ENCODE measurements at regions not wholly inside any gene's neighbourhood (a gene's known extent, or its start where the extent isn't known, plus 50 kb on each side); places are given as distances from the start of the nearest gene placed in this dataset.

DNA sequence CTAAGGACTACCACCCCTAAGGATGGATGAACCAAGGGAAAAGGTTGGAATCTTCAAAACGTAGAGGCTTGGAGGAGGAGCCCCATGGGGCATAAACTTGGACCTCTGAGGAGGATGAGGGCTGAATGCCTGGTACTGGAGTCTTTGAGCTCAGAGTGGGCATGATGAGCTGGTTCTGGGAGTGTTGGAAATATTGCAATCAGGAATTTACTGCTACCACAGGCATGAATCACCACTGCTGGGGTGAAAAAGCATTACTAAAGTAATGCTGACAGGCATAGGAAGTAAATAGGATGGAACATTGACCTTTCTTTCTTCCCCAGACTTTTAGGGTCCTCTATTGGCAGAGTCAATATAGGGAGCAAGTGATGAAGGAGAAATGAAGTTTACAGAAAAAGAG is 105.8 kb upstream of the RPS6KA3 start:
- no peaks in the 10 kb centered on the region for H3K9me3 ChIP-seq (ENCODE audit: control insufficient read depth in 2 of 3, low read length in 3 of 3)
- H3K4me3 ChIP-seq (ENCODE audit: low read length) = no peak overlapping the region
- Mint-ChIP-seq H3K4me1 (peaks cover 5 to 23% (median 12%) of the 10 kb centered on the region in 7 donors), H3K27me3 (peaks cover 0 to 2% (median 0%) of the 10 kb centered on the region in 5 donors), H3K36me3 (no peaks in the 10 kb centered on the region), H3K9me3 (no peaks in the 10 kb centered on the region), H3K4me3 (no peak overlapping the region), H3K27ac (no peak overlapping the region)
- ATAC-seq (no peak), DNase-seq (no peak)
- intact Hi-C loops (cut with micrococcal nuclease) = no loop called here
- H3K27me3 ChIP-seq (ENCODE audit: control insufficient read depth in 2 of 2, insufficient read depth in 2 of 2, low read length in 2 of 2) = no peaks in the 10 kb centered on the region
- CTCF ChIA-PET = no interaction called here
- H3K36me3 ChIP-seq (ENCODE audit: control insufficient read depth in 2 of 3, insufficient read depth in 3 of 3, low read length in 3 of 3) = no peaks in the 10 kb centered on the region
- no peak overlapping the region for H3K27ac ChIP-seq (ENCODE audit: low read depth, low read length)
- POLR2A ChIA-PET = no interaction called here
- no peaks in the 10 kb centered on the region for H3K4me1 ChIP-seq (ENCODE audit: control insufficient read depth in 2 of 2, insufficient read depth in 2 of 2, low read length in 2 of 2)

DNA sequence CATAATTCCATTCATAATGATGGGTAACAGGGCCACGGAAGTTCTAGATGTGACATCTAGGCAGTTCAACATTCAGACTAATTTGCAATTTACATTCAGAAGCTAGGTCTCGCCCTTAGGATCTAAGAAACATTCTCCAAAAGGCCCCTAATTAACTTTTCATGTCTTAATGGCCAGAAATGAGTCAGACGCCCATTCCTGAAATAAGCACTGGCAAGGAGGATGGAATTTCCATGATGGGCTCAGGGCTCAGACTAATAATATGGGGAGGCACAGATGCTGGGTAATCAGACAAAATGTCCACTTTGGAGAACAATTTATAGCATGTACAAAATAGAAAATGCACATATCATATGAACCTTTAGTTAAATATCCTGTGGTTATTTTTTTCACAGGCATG is 102.8 kb upstream of the RPS6KA3 start:
- no peaks in the 10 kb centered on the region for H3K9me3 Mint-ChIP-seq
- H3K27me3 Mint-ChIP-seq = peaks cover 0 to 6% (median 0%) of the 10 kb centered on the region in 5 donors
- no peak overlapping the region for H3K27ac ChIP-seq (ENCODE audit: low read depth, low read length)
- H3K4me1 Mint-ChIP-seq = peaks cover 0 to 10% (median 2%) of the 10 kb centered on the region in 7 donors
- CTCF ChIA-PET = no interaction called here
- POLR2A ChIA-PET = no interaction called here
- H3K4me3 Mint-ChIP-seq = no peak overlapping the region
- no peak overlapping the region for H3K27ac Mint-ChIP-seq
- intact Hi-C loops (cut with micrococcal nuclease) = no loop called here
- no peaks in the 10 kb centered on the region for H3K9me3 ChIP-seq (ENCODE audit: control insufficient read depth in 2 of 3, low read length in 3 of 3)
- H3K27me3 ChIP-seq (ENCODE audit: control insufficient read depth in 2 of 2, insufficient read depth in 2 of 2, low read length in 2 of 2) = no peaks in the 10 kb centered on the region
- ATAC-seq = no peak
- no peaks in the 10 kb centered on the region for H3K4me1 ChIP-seq (ENCODE audit: control insufficient read depth in 2 of 2, insufficient read depth in 2 of 2, low read length in 2 of 2)
- no peak for DNase-seq
- H3K36me3 ChIP-seq (ENCODE audit: control insufficient read depth in 2 of 3, insufficient read depth in 3 of 3, low read length in 3 of 3) = no peaks in the 10 kb centered on the region
- no peak overlapping the region for H3K4me3 ChIP-seq (ENCODE audit: low read length)
- H3K36me3 Mint-ChIP-seq = no peaks in the 10 kb centered on the region

DNA sequence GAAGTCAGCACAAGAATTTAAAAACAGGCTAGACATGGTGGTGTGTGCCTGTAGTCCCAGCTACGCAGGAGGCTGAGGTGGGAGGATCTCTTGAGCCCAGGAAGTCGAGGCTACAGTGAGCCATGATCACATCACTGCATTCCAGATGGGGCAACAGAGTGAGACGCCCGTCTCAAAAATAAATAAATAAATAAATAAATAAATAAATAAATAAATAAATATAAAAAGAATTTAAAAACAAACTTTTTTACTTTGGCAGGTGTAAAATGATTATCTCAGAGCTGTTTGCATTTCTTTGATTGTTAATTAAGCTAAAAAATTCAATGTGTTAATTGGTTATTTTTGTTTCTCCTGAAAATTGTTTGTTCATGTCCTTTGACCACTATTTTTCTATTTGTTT is 97.5 kb upstream of the RPS6KA3 start:
- Mint-ChIP-seq H3K27me3 (peaks cover 0 to 12% (median 0%) of the 10 kb centered on the region in 5 donors), H3K27ac (no peak overlapping the region), H3K4me1 (no peaks in the 10 kb centered on the region), H3K36me3 (no peaks in the 10 kb centered on the region), H3K9me3 (peaks cover 0 to 2% (median 0%) of the 10 kb centered on the region in 11 donors), H3K4me3 (no peak overlapping the region)
- ATAC-seq = no peak
- DNase-seq = no peak
- H3K4me1 ChIP-seq (ENCODE audit: control insufficient read depth in 2 of 2, insufficient read depth in 2 of 2, low read length in 2 of 2) = no peaks in the 10 kb centered on the region
- H3K27me3 ChIP-seq (ENCODE audit: control insufficient read depth in 2 of 2, insufficient read depth in 2 of 2, low read length in 2 of 2) = no peaks in the 10 kb centered on the region
- CTCF ChIA-PET = no interaction called here
- no peak overlapping the region for H3K27ac ChIP-seq (ENCODE audit: low read depth, low read length)
- no peak overlapping the region for H3K4me3 ChIP-seq (ENCODE audit: low read length)
- intact Hi-C loops (cut with micrococcal nuclease) = no loop called here
- H3K36me3 ChIP-seq (ENCODE audit: control insufficient read depth in 2 of 3, insufficient read depth in 3 of 3, low read length in 3 of 3) = no peaks in the 10 kb centered on the region
- H3K9me3 ChIP-seq (ENCODE audit: control insufficient read depth in 2 of 3, low read length in 3 of 3) = no peaks in the 10 kb centered on the region
- POLR2A ChIA-PET = no interaction called here

DNA sequence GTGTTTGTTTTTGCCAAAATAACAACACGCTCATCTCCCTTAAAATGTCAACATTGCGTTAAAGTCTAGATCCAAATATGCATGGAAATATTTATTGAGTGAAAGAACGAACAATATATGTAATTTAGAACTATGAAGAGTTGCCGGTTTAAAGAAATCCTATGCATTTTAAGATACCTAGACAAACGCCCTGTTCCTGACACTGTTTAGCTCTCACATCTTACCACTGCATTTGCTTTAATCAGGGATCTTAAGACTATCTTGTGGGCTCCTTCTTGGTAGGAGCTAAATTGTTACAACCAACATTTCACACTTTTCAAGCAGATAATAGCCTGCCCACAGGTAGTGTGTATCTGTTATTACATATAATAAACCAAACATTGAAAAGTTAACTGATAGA is 96.6 kb upstream of the RPS6KA3 start:
- intact Hi-C loops (cut with micrococcal nuclease) = no loop called here
- Mint-ChIP-seq H3K27me3 (peaks cover 0 to 12% (median 0%) of the 10 kb centered on the region in 5 donors), H3K27ac (no peak overlapping the region), H3K4me3 (no peak overlapping the region), H3K36me3 (no peaks in the 10 kb centered on the region), H3K9me3 (peaks cover 0 to 2% (median 0%) of the 10 kb centered on the region in 11 donors), H3K4me1 (no peaks in the 10 kb centered on the region)
- ChIA-PET CTCF (no interaction called here), POLR2A (no interaction called here)
- no peaks in the 10 kb centered on the region for H3K36me3 ChIP-seq (ENCODE audit: control insufficient read depth in 2 of 3, insufficient read depth in 3 of 3, low read length in 3 of 3)
- no peaks in the 10 kb centered on the region for H3K4me1 ChIP-seq (ENCODE audit: control insufficient read depth in 2 of 2, insufficient read depth in 2 of 2, low read length in 2 of 2)
- no peaks in the 10 kb centered on the region for H3K9me3 ChIP-seq (ENCODE audit: control insufficient read depth in 2 of 3, low read length in 3 of 3)
- no peak overlapping the region for H3K4me3 ChIP-seq (ENCODE audit: low read length)
- ATAC-seq (no peak), DNase-seq (no peak)
- no peak overlapping the region for H3K27ac ChIP-seq (ENCODE audit: low read depth, low read length)
- H3K27me3 ChIP-seq (ENCODE audit: control insufficient read depth in 2 of 2, insufficient read depth in 2 of 2, low read length in 2 of 2) = no peaks in the 10 kb centered on the region

DNA sequence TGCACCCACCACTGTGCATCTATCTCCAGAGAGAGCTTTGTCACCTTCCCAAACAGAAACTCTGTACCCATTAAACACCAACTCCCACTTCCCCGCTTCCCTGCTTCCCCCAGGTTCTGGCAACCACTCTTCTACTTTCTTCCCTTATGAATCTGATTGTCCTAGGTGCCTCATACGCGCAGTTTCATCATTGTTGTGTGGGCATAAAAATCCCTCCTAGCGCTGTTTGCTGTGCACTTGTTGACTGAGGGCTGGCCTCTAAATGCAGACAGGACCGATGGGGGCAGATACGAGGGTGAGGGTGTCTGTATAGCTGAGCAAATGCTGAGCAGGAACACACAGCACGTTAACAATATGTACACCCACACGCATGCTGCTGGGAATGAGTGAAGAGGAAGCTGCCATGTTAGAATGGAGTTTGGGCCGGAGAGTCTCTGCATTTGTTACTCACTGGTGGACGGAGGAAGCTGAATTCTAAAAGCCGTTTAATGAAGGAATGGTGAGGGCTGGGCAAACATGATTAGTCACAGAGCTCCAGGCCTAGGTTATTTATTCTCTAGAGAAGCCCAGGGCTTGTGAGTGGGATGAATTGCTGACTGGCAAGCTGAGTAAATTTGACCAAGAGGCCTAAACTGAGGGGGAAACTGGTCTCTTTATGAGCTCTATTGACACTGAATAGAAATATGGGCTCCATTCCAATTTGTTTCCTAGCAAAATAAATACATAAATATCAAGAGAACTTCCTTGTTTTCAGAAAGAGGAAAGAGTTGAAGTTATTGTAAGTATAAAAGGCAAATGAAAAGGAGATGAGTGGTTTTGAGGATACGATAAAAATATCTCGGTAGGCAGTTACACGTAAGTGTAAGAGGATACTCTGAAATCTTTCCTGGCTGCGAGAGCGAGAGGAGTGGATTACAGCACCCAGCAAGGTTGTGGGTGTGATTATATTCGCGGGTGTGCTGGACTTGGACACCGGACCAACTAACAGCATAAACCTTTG is 95.9 kb upstream of the RPS6KA3 start:
- no peak for DNase-seq
- H3K4me1 Mint-ChIP-seq = no peaks in the 10 kb centered on the region
- no peak overlapping the region for H3K27ac ChIP-seq (ENCODE audit: low read depth, low read length)

DNA sequence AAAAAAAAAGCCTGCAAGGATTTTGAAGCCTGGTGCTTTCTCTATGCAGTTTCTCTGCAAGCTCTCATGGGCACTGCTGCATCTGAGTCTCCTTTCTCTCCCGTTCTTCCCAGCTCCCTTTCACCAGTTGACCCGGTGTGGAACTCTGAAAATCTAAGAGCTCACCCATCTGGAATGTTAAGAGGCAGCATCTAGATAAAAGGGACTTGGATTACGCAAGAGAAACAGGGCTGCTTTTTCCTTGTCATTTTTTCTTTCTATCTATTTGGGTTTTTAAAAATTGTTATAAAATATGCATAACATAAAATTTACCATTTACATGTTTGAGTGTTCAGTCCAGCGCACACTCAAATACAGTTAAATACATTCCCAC is 95.2 kb upstream of the RPS6KA3 start:
- ChIA-PET POLR2A (interaction anchor here (0.6 to 0.9 kb wide), 2 partner anchors 31 to 61 kb away, joined by 3 to 5 read pairs; no protein-coding TSS in a partner anchor), CTCF (no interaction called here)
- H3K36me3 ChIP-seq (ENCODE audit: control insufficient read depth in 2 of 3, insufficient read depth in 3 of 3, low read length in 3 of 3) = no peaks in the 10 kb centered on the region
- Mint-ChIP-seq H3K27ac (no peak overlapping the region), H3K4me3 (no peak overlapping the region), H3K27me3 (peaks cover 0 to 12% (median 0%) of the 10 kb centered on the region in 5 donors), H3K4me1 (no peaks in the 10 kb centered on the region), H3K9me3 (peaks cover 0 to 2% (median 0%) of the 10 kb centered on the region in 11 donors), H3K36me3 (no peaks in the 10 kb centered on the region)
- H3K27ac ChIP-seq (ENCODE audit: low read depth, low read length) = no peak overlapping the region
- DNase-seq (no peak), ATAC-seq (no peak)
- no peaks in the 10 kb centered on the region for H3K27me3 ChIP-seq (ENCODE audit: control insufficient read depth in 2 of 2, insufficient read depth in 2 of 2, low read length in 2 of 2)
- no peak overlapping the region for H3K4me3 ChIP-seq (ENCODE audit: low read length)
- no peaks in the 10 kb centered on the region for H3K4me1 ChIP-seq (ENCODE audit: control insufficient read depth in 2 of 2, insufficient read depth in 2 of 2, low read length in 2 of 2)
- intact Hi-C loops (cut with micrococcal nuclease) = no loop called here
- no peaks in the 10 kb centered on the region for H3K9me3 ChIP-seq (ENCODE audit: control insufficient read depth in 2 of 3, low read length in 3 of 3)

More for the DNA sequence above, 95.9 kb upstream of the RPS6KA3 start:
- no peaks in the 10 kb centered on the region for H3K4me1 ChIP-seq (ENCODE audit: control insufficient read depth in 2 of 2, insufficient read depth in 2 of 2, low read length in 2 of 2)
- peaks cover 0 to 12% (median 0%) of the 10 kb centered on the region in 5 donors for H3K27me3 Mint-ChIP-seq
- no peaks in the 10 kb centered on the region for H3K9me3 ChIP-seq (ENCODE audit: control insufficient read depth in 2 of 3, low read length in 3 of 3)
- ChIA-PET POLR2A (interaction anchor here (0.6 kb wide), 2 partner anchors 32 to 76 kb away, joined by 3 to 5 read pairs; no protein-coding TSS in a partner anchor), CTCF (no interaction called here)
- peaks cover 0 to 2% (median 0%) of the 10 kb centered on the region in 11 donors for H3K9me3 Mint-ChIP-seq
- no peak overlapping the region for H3K4me3 ChIP-seq (ENCODE audit: low read length)
- no peaks in the 10 kb centered on the region for H3K36me3 ChIP-seq (ENCODE audit: control insufficient read depth in 2 of 3, insufficient read depth in 3 of 3, low read length in 3 of 3)
- peak; percentile 50 for ATAC-seq
- H3K27me3 ChIP-seq (ENCODE audit: control insufficient read depth in 2 of 2, insufficient read depth in 2 of 2, low read length in 2 of 2) = no peaks in the 10 kb centered on the region
- intact Hi-C loops (cut with micrococcal nuclease) = no loop called here
- no peak overlapping the region for H3K4me3 Mint-ChIP-seq
- H3K27ac Mint-ChIP-seq = no peak overlapping the region
- no peaks in the 10 kb centered on the region for H3K36me3 Mint-ChIP-seq
